Hypothalamus (tissue), 51 donors: ENCODE measurements at regions not wholly inside any gene's neighbourhood (a gene's known extent, or its start where the extent isn't known, plus 50 kb on each side); places are given as distances from the start of the nearest gene placed in this dataset.

Experiments
- DNase-seq, 51 donors: peaks; one replicate each; lab custom pipeline; 2025; lab: John Stamatoyannopoulos, UW

DNA sequence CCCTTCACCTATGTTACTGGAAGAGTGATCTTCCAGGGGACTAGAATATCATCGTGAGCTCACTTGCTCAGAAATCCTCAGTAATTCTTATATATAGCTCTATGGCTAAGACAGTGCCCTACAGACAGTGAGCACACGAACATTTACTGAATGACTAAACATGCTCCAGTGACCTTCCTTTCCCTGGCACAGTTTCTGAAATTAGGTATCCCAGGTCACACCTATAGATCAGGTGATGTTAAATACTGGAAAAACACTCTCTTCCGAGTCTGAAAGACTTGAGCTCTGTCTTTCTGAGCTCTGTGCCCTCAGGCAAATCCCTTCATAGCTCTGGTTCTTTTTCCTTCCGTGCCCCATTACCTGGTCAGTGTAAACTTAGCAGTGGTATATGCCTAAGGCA, 239.4 kb upstream of the LRIG1 start:
- no peak for DNase-seq

DNA sequence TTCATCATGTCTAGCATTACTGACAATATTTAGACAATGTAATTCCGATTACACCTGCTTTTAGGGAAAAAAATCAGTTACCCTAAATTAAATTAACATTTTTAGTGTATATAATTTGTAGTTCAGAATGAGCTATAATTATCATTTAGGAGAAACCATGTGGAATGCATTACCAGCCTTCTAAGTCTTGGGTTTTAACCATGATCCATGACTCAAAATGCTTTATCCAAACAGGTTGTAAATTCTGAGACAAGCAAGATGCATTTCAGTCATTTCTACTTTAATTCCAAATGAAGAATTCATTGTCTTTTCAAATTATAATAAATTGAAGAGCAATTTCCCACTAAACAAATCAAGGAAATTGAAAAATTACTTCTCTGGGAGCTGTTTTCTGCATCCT, 243.7 kb upstream of the LRIG1 start:
- DNase-seq, result no peak

DNA sequence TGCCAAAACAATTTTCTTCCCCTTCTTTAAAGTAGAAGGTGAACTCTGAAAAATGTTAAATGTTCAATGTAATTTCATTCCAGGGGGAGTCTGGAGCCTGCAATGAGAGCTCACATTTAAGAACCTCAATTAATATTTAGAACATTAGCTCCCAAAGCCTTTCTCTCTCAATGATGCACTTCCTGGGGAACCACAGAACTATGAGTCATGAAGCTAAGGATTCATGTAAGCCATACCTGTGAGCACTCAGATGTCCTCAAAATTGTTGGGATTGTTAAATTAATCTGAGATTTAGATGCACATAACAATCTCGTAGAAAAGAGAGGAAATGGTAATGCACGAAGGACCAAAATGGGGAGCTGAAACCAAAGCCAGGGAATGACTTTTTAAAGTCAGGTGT, 244.2 kb upstream of the LRIG1 start:
- DNase-seq, result no peak

DNA sequence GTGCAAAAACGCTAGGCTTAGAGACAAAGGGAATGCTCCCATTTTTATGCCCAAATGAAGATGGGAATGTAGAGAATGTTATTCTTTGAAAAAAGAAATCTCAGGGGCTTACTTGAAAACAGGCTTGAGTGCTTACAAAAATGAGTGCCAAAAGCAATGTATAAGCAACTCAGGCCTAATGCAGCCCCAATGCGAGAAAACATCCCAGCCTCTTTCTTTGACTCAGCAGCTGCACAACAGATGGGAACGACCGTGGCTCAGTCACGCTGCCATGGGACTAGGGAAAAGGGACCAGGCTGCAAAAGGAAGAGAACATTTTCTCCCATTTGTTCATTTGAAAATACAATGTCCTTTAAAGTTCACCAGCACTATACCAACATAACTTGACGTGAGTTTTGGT, 246.4 kb upstream of the LRIG1 start:
- no peak for DNase-seq

DNA sequence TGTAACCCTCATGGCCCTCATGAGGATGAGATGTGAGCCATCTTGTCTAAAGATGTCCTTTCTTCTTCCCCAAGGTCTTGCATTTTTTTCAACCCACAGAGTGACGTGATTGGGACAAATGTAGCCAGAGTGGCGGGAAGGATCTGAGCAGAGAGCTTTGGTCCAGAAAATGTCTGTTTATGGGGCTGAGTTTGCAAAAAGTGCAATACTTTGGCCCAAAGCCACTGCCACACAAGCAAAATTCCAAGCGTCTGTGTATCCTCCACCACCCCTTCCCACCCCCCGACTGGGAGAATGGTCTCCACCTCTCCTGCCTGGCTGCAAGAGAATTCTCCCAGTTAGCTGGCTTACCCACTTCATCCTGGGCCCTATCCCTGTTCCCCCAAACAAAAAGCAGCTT, 246.9 kb upstream of the LRIG1 start:
- DNase-seq, result no peak

DNA sequence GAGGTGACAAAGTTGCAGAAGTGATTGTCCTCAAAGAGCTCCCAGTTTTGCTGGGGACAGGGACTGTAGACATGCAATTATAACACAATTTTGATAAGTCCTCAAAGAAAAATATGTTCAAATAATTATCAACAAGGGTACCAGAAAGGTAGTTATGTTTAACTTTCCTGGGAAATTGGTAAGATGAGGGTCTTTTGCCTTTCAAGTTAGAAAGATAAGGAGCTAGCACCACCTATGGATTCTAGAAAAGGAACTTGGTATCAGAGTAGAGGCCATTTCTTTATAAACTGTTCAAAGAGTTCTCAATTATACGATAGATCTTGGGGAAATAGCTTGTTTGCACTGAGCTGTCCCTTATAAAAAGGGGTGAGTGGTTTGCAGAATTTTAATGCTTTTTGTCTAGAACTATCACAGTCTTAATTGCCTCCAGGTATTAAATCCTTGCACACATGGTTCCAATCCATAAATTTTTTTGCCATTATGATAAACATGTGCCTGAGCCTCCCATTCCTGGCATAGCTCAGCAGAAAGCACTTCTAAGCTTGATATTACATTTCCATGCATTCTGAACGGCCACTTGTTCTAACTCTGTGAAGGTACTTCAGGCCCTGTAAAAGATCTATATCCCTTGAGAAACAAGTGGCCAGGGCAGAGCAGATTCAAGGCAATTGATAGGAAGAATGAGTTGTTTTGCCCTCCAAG, 247.5 kb upstream of the LRIG1 start:
- no peak for DNase-seq

DNA sequence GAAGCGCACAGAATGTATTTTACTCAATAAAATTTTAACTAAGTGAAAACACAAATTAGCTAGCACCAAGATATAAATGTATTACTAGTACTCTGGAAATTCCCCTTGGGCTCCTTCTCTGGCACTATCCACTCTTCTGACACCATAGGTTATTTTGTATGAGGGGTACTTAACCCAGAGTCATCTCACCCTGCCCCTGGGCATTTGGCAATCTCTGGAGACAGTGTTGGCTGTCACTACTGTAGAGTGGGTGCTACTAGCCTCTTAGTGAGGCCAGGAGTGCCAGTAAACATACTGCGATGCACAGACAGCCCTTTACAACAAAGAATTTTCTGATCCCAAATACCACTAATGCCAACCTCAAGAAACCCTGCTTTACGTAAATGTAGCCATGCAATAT, 246.3 kb upstream of the KBTBD8 start:
- no peak for DNase-seq

DNA sequence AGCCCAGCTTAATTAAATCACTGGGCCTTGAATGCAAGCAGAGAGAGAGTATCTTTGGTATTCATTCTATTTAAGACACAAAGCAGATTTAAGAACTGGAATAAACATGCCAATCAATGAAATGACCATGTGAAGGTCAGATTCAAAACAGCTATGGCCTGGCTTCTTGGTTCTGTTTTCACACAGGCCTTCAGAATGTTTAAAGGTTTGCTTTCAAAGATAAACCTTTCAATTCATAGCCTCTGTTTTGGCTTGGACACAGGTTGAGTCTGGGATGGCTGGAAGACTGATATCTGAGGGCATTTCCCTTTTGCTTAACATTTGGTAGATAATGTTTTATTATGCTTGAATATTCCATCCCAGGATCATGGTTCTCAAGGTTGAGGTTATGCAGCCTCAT, 244.4 kb upstream of the KBTBD8 start:
- DNase-seq, result no peak

DNA sequence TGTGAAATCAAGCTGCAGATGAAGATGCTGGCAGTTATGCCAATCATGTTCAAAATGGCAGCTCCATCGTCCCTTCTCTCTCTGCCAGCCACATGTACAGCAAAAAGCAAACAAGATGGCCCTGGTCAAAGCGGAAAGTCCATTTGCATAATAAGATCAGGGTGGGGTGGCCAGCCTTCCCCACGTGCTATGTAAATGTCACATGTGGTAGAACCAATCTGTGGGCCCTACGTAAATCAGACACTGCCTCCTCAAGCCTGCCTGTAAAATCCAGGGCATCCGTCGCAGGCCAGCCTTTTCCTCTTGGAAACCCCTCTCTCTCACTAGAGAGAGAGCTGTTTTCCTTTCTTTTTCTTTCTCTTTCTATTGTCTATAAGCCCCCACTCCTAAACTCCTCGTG, 243.5 kb upstream of the KBTBD8 start:
- no peak for DNase-seq

DNA sequence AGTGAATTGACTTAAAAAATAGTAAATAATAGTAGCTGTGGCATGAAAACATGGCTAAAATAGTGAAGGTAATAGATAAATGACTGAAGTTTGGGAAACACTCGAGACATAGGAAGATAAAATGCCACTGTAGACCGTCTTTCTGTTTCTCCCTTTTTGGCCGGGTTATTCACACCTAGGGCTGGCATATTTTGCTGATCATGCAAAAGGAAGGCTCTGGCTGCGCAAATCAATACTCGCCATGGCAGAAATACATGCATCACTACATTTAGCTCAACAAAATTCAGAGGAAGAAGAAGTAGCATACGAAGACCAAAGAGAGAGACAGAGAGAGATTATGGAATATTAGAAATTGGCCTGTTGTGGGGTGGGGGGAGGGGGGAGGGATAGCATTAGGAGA, 242.2 kb upstream of the KBTBD8 start:
- no peak for DNase-seq

DNA sequence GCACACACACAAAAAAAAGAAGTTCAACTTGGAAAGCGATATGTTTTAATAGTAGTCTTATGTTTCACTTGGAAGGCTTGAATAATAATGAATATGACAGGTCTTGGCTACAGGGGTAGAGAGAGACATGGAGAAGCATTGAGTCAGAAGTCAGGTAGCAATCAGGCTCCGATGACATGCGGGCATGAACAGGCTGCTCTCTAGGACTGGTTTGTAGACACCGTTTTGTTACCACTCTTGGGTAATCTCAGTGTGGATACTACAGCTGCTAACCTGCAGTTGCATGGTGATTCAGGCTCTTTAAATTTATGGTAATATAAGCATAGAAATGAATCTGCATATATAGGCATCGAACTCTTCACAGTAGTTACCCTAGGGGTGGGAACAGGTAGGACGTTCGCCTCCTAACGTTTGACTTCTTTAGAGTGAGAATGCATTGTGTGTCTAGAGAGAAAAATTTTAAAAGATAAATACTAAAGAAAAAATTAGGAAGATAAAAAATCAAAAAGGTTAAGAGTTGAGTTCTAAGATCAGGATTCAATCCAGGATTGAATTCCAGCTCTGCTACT, 241.6 kb upstream of the KBTBD8 start:
- no peak for DNase-seq

DNA sequence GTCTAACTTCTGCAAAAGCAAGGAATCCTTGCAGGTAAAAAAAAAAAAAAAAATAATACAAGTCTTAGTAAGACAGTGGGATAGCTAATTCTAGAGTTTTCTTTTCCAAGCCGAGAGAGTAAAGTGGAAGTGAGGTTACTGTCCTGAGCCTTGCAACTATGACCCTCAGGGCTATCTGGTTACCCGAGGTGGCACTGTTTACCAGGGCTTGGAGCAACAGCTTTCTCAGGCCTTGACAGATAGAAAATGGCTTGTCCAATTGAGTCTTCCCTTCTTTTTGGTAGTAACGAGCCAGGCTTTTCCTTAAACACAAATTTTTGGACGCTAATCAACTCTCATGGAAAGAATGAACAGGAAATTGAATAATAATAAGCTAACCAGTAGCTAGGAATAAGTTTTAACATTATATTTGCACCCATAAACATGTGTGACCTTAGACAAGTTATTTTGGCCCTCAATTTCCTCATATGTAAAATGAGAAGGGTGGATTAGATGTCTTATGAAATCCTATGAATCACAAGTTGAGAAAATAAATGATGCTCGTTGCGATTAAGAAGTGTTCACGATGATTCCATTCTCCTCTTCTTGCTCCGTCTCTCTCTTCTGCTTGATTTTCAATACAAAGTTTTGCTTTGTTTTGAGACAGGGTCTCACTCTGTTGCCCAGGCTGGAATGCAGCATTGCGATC, 236.9 kb upstream of the KBTBD8 start:
- DNase-seq, result no peak

DNA sequence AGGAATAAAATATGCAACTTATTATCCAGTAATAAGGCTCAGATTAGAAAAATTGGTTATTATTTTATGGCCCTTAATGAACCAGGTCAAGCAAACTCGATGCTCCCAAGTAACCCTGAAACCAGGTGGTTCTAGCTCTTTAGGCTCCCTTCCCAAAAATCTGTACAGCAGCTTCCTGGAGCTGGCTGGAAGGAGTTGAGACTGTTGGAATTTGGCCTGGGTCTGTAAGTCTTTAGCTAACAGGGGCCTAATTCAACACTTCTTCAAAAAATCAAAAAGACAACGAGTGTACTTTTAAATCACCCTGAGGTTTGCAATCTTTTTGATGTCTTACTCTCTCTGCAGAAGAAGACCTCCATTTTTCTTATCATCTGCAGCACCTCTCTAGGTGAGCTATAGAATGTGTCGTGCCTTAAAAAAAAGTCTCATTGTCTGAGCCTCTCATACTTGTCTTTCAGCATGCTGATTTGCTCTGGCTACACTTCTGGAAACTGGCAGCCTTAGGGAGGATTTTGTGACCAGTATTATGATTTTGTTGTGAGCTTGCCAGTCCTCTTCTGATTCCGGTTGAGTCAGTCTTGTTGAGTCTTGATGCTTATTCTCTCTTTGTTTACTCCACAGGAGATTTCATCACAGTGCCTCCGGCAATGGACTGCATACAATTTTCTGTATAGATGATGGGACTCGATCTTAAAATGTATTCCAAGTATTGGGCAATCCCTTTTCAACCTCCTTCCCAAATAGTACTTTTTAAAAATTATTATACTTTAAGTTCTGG, 235.0 kb upstream of the KBTBD8 start:
- DNase-seq, result peak in 12 of 51 donors; percentile 1 to 46 (median 13)

DNA sequence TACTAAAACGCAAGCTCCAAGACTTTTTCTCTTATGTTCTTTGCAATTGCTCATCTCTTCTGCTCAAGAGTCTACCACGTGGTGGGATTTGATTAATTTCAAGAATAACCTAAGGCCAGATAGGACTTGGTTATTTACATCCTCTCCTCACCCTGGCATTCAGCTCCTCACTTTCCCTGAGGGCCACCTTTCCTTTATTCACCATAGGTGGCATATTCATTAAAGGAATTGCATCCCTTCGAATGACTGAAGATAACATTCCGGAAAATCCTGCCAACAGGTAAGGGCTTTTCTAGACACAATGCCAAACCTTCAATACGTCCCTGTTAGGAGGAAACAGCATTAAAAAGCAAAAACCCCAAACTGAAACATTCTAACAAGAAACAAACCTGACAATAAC, 220.0 kb upstream of the KBTBD8 start:
- DNase-seq, result no peak

DNA sequence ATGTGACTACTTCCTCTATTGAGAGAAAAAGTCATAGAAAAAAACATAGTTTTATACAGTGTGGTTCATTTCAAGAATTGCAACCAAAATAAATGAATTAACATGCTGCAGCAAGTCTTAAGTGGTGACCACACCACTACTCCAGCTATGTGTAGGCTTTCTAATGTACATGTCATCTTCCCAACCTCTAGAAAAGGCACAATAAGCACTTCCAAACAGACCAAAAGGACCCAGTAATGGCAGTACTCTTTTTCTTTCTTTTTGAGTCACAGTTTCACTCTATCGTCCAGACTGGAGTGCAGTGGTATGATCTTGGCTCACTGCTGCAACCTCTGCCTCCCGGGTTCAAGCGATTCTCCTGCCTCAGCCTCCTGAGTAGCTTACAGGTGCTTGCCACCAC, 219.3 kb upstream of the KBTBD8 start:
- DNase-seq, result no peak

DNA sequence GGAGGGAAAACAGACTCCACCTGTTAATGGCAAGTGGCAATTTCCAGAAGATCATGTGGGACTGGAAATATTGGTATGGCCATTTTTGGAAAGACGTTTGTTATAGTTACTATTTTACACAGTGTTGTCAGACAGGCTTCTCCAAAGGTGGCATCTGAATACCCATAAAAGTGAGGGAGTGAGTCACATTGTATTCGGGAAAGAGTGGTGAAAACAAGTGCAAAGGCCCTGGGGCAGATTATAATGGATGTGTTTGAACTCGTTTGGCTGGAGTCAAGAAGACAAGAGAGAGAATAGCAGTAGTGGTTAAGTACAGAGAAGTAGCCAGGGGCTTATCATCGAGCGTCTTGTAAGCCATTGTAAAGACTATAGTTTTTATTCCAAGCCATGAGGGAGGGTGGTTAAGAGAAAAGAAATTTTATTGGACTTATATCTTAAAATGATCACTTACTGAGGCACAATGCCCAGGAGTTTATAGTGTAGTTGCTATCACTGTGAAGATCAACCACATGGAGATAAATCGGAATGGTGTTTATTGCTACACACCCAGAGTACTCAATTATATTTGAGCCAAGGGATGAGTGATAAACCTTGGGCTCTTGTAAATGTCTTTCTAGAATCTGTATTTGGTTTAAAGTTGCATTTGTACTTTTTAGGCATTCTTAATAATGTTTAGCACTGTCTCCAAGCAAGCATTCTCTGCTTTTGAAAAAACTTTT, 212.8 kb upstream of the KBTBD8 start:
- DNase-seq, result no peak

DNA sequence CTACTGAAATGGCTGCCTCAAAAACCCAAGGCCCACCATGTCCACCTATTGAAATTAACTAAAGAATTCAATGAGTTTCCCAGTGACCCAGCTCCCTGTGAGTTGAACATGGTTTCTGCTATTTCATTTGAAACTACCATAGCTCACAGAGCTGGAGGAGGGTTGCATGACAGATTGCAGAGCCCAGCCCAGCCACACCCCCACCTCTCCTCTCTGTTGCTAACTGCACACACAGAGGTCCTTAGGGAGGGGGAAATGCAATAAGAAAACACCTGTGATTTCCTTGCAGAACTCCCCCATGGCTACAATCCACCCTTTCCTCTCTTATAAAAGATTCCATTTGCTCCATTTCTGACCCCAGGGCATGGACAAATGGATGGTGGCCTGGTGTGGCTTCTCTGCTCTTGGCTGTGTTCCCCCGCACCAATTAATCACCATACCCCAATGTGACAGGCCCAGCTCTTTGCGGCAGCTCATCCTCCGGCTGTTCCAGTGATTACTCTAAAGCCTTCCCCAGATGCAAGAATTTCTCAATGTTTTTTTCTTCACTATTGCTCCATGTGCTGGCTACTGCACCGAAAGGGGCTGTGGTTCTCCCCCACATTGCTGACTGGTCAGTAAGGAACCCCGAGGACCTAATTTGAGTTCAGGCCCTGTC, 208.4 kb upstream of the KBTBD8 start:
- DNase-seq, result no peak

DNA sequence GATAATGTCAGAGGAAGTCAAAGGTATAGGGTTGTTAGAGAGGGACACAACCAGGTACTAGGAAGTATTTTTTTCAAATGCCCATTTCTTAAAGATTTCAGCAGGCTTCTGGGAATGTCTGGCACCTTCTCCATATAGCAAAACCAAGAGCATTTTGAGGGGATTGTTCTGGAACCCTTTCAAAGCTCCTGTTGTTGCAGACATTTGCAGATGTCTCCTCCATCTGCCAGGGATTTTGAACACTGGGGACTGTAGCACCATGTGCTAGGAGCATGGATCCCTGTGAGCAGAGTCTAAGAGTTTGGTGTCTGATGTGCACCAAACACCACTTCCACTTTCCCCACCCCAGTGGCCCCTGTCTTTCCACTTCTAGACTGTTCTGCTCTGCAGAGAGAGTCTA, 206.0 kb upstream of the KBTBD8 start:
- no peak for DNase-seq

DNA sequence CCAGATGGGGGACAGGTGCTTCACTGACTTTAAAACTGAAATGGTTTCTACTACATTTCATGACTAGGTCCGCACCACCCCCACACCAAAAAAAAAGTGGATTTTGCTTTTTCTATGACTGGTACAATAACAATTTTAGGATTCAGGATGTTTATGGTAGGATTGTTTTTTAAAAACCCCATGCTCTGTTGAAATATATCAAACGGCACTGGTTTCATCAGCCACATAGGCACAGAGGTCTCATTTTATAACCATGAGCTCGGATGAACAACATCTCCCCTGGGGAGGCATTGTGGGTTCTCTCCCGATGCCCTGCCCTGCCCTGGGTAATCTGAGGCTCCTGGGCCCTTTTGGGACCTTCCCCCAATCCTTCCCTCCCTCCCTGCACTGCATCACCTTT, 202.7 kb upstream of the KBTBD8 start:
- DNase-seq, result no peak

DNA sequence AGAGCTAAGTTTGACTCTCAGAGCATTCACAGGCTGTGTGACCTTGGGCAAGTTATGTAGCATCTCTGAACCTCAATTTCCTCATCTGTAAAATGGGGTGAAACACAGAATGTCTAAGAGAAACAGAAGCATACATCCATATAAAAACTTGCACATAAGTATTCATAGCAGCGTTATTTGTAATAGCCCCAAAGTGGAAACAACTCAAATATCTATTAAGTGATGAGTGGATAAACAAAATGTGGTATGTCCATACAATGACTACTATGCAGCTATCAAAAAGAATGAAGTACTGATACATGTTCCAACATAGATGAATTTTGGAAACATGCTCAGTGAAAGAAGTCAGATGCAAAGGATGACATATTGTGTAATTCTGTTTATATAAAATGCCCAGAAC, 201.8 kb upstream of the KBTBD8 start:
- DNase-seq, result no peak
